Esophagus squamous epithelium (tissue), 4 donors: ENCODE measurements at regions not wholly inside any gene's neighbourhood (a gene's known extent, or its start where the extent isn't known, plus 50 kb on each side); places are given as distances from the start of the nearest gene placed in this dataset.

Experiments used
- POLR2A ChIP-seq, 4 donors: fragments of 450-650 bp; IDR thresholded peaks; one replicate each; pipeline ENCODE4 v1.6.1; 2017; ENCODE audit warnings: antibody characterized with exemption in 4 of 4, mild to moderate bottlenecking in 4 of 4, moderate library complexity in 3 of 4
- TF ChIP-seq, protein P1 (sequence below), 6 experiments: fragments of 450-650 bp in 4 of 6; fragments of 200-600 bp in 2 of 6; sonication (generic) in 2 of 6; IDR thresholded peaks; one replicate each; pipeline ENCODE4 v1.5.1; 2016 to 2019; ENCODE audit warnings: antibody characterized with exemption in 6 of 6, mild to moderate bottlenecking in 4 of 6, moderate library complexity in 4 of 6

DNA sequence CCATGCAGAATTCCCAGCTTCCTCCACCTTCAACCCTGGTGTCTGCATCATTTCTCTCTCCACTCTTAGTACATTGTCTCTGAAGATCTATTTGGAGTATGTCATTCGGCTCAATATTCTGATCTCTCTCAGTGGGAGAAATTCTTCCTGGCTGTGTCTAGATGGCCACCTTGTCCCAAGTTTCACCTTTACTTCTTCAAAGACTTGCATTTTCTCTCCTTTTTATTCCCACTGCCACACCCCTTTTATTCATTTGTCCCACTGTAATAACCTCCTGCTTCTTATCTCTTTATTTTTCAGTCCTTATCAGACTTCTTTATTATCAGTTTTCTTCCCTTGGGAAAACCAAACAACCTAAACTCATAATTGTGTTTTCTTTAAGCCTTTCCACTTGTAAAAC, 54.3 kb upstream of the CERS6 start:
- TF ChIP-seq, protein P1, sequence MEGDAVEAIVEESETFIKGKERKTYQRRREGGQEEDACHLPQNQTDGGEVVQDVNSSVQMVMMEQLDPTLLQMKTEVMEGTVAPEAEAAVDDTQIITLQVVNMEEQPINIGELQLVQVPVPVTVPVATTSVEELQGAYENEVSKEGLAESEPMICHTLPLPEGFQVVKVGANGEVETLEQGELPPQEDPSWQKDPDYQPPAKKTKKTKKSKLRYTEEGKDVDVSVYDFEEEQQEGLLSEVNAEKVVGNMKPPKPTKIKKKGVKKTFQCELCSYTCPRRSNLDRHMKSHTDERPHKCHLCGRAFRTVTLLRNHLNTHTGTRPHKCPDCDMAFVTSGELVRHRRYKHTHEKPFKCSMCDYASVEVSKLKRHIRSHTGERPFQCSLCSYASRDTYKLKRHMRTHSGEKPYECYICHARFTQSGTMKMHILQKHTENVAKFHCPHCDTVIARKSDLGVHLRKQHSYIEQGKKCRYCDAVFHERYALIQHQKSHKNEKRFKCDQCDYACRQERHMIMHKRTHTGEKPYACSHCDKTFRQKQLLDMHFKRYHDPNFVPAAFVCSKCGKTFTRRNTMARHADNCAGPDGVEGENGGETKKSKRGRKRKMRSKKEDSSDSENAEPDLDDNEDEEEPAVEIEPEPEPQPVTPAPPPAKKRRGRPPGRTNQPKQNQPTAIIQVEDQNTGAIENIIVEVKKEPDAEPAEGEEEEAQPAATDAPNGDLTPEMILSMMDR (IDR thresholded peaks at IDR 0.05) = no peak
- no peak for TF ChIP-seq POLR2A (IDR thresholded peaks at IDR 0.05)
